ENCODE measurements at regions not wholly inside any gene's neighbourhood (a gene's known extent, or its start where the extent isn't known, plus 50 kb on each side); places are given as distances from the start of the nearest gene placed in this dataset.

GRCh38 chr17:33814852-33815251, 440.2 kb upstream of the CCL2 start:
- Histone ChIP-seq H3K9me3 (ENCODE audit: insufficient read depth, low read depth, low read length) (no peaks in the 10 kb centered on the region), H2AFZ (ENCODE audit: low read length) (no peak overlapping the region), H3F3A (ENCODE audit: low read depth) (no peaks in the 10 kb centered on the region), H3K4me2 (ENCODE audit: low read depth, low read length, poor library complexity, severe bottlenecking) (no peak overlapping the region), H3K36me3 (ENCODE audit: insufficient read depth, low read length) (no peaks in the 10 kb centered on the region), H3K27me3 (ENCODE audit: insufficient read depth, low read length, poor library complexity, severe bottlenecking) (no peaks in the 10 kb centered on the region), H4K20me1 (ENCODE audit: insufficient read depth, low read length, poor library complexity, severe bottlenecking) (no peaks in the 10 kb centered on the region), H3K9ac (ENCODE audit: low read depth, low read length, poor library complexity, severe bottlenecking) (no peak overlapping the region), H3K4me1 (ENCODE audit: insufficient read depth, low read length, poor library complexity, severe bottlenecking) (no peaks in the 10 kb centered on the region), H3K9me2 (replicated peaks; ENCODE audit: low read depth, low read length) (no peaks in the 10 kb centered on the region), H3K4me3 (ENCODE audit: low read length, poor library complexity, severe bottlenecking) (no peak overlapping the region), H3K79me2 (ENCODE audit: insufficient read depth, low read length) (no peaks in the 10 kb centered on the region)
- TF ChIP-seq EZH2phosphoT487 (IDR thresholded peaks at IDR 0.05; ENCODE audit: borderline replicate concordance) = no peak
- no peak for TF ChIP-seq CTCF (conservative IDR thresholded peaks at IDR 0.05; ENCODE audit: low read length)

- Histone ChIP-seq H3K4me3 (ENCODE audit: low read length, poor library complexity, severe bottlenecking) (no peak overlapping the region), H3K36me3 (ENCODE audit: insufficient read depth, low read length) (no peaks in the 10 kb centered on the region), H3K27me3 (ENCODE audit: insufficient read depth, low read length, poor library complexity, severe bottlenecking) (no peaks in the 10 kb centered on the region), H3F3A (ENCODE audit: low read depth) (no peaks in the 10 kb centered on the region), H3K9me2 (replicated peaks; ENCODE audit: low read depth, low read length) (no peaks in the 10 kb centered on the region), H3K79me2 (ENCODE audit: insufficient read depth, low read length) (no peaks in the 10 kb centered on the region), H4K20me1 (ENCODE audit: insufficient read depth, low read length, poor library complexity, severe bottlenecking) (no peaks in the 10 kb centered on the region), H3K9ac (ENCODE audit: low read depth, low read length, poor library complexity, severe bottlenecking) (no peak overlapping the region), H3K4me2 (ENCODE audit: low read depth, low read length, poor library complexity, severe bottlenecking) (no peak overlapping the region), H2AFZ (ENCODE audit: low read length) (no peak overlapping the region), H3K9me3 (ENCODE audit: insufficient read depth, low read depth, low read length) (no peaks in the 10 kb centered on the region), H3K4me1 (ENCODE audit: insufficient read depth, low read length, poor library complexity, severe bottlenecking) (no peaks in the 10 kb centered on the region)
- TF ChIP-seq CTCF (conservative IDR thresholded peaks at IDR 0.05; ENCODE audit: low read length) (no peak), EZH2phosphoT487 (IDR thresholded peaks at IDR 0.05; ENCODE audit: borderline replicate concordance) (no peak)
These were observed 439.0 kb upstream of the CCL2 start for GRCh38 chr17:33816036-33816435.

GRCh38 chr17:33816842-33817617, 438.1 kb upstream of the CCL2 start:
- no peaks in the 10 kb centered on the region for H3K27me3 ChIP-seq (ENCODE audit: insufficient read depth, low read length, poor library complexity, severe bottlenecking)
- no peaks in the 10 kb centered on the region for H3K9me2 ChIP-seq (replicated peaks; ENCODE audit: low read depth, low read length)
- H3K9ac ChIP-seq (ENCODE audit: low read depth, low read length, poor library complexity, severe bottlenecking) = no peak overlapping the region
- H3K9me3 ChIP-seq (ENCODE audit: insufficient read depth, low read depth, low read length) = no peaks in the 10 kb centered on the region
- H3K4me3 ChIP-seq (ENCODE audit: low read length, poor library complexity, severe bottlenecking) = no peak overlapping the region
- no peak overlapping the region for H3K4me2 ChIP-seq (ENCODE audit: low read depth, low read length, poor library complexity, severe bottlenecking)
- no peaks in the 10 kb centered on the region for H3K79me2 ChIP-seq (ENCODE audit: insufficient read depth, low read length)
- H2AFZ ChIP-seq (ENCODE audit: low read length) = no peak overlapping the region
- no peaks in the 10 kb centered on the region for H4K20me1 ChIP-seq (ENCODE audit: insufficient read depth, low read length, poor library complexity, severe bottlenecking)
- TF ChIP-seq EZH2phosphoT487 (IDR thresholded peaks at IDR 0.05; ENCODE audit: borderline replicate concordance) = no peak
- TF ChIP-seq CTCF (conservative IDR thresholded peaks at IDR 0.05; ENCODE audit: low read length) = no peak
- H3F3A ChIP-seq (ENCODE audit: low read depth) = no peaks in the 10 kb centered on the region
- H3K36me3 ChIP-seq (ENCODE audit: insufficient read depth, low read length) = no peaks in the 10 kb centered on the region
- no peaks in the 10 kb centered on the region for H3K4me1 ChIP-seq (ENCODE audit: insufficient read depth, low read length, poor library complexity, severe bottlenecking)

Data from Loucy (cell line).